ENCODE measurements at regions not wholly inside any gene's neighbourhood (a gene's known extent, or its start where the extent isn't known, plus 50 kb on each side); places are given as distances from the start of the nearest gene placed in this dataset.

DNA sequence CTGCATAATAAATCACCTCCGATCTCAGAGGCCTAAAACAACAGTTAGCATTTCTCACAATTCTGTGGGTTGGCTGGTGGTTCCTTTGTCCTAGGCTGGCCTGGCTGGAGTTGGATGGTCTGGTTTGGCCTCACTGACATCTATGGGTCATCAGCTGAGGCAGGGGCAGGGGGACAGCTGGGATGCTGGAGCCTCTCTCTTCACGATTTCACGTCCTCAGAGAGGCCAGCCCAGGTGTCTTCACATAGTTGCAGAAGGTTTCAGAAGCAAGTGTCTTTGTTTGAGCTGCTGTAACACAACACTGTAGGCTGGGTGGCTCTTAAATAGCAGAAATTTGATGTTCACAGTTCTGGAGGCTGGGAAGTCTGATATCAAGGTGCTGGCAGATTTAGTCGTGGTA is 155.5 kb upstream of the CACNA1E start:
- Histone ChIP-seq H3K9me3 (ENCODE audit: control insufficient read depth, insufficient read depth, low read length) (no peaks in the 10 kb centered on the region), H3K36me3 (ENCODE audit: insufficient read depth, low read length) (no peaks in the 10 kb centered on the region), H3K4me1 (ENCODE audit: insufficient read depth, low read length) (no peaks in the 10 kb centered on the region), H3K9ac (ENCODE audit: low read depth, low read length) (no peak overlapping the region)

DNA sequence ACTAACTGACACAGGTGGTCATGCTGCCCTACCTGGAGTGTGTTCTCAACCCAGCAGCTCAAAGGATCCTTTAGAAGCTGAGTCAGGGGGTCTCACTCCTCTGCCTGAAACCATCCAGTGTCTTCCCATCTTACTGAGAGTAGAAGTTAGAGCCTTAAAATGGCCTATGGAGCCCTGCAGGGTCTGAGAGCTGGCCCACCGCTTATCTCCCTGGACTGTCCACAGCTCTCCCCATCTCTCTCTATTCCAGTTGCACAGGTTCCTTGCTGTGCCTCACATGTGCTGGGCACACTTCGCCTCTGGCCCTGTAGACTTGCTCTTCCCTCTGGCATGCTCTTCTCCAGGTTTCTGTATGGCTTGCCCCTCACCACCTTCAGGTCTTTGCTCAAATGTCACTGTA is 148.6 kb upstream of the CACNA1E start:
- Histone ChIP-seq H3K4me1 (ENCODE audit: insufficient read depth, low read length) (no peaks in the 10 kb centered on the region), H3K36me3 (ENCODE audit: insufficient read depth, low read length) (no peaks in the 10 kb centered on the region), H3K9ac (ENCODE audit: low read depth, low read length) (no peak overlapping the region), H3K9me3 (ENCODE audit: control insufficient read depth, insufficient read depth, low read length) (no peaks in the 10 kb centered on the region)

GRCh38 chr1:181335631-181336030 is 147.7 kb upstream of the CACNA1E start:
- Histone ChIP-seq H3K9ac (ENCODE audit: low read depth, low read length) (no peak overlapping the region), H3K4me1 (ENCODE audit: insufficient read depth, low read length) (no peaks in the 10 kb centered on the region), H3K36me3 (ENCODE audit: insufficient read depth, low read length) (no peaks in the 10 kb centered on the region), H3K9me3 (ENCODE audit: control insufficient read depth, insufficient read depth, low read length) (no peaks in the 10 kb centered on the region)

- no peaks in the 10 kb centered on the region for H3K9me3 ChIP-seq (ENCODE audit: control insufficient read depth, insufficient read depth, low read length)
- no peaks in the 10 kb centered on the region for H3K36me3 ChIP-seq (ENCODE audit: insufficient read depth, low read length)
- no peaks in the 10 kb centered on the region for H3K4me1 ChIP-seq (ENCODE audit: insufficient read depth, low read length)
- no peak overlapping the region for H3K9ac ChIP-seq (ENCODE audit: low read depth, low read length)
Measured at GRCh38 chr1:181341026-181341632, 142.2 kb upstream of the CACNA1E start.

DNA sequence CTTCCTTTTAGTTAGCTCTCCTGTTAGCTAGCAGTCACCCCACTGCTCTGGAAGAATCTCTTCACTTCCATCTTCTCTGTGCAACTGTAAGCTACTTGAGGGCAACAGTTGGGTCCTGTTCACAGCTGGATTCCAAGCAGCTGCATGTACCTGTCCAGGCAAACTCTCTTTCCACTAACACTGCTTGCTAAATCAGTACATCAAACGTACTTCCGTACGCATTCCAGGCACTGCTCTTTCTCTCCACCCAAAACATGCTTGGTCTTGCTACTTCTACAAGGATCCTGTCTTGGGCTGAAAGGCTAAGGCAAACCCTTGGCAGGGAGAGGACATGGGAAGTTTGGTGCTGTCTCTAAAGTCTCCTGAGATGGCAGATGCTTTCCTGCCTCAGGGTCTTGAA is 139.2 kb upstream of the CACNA1E start:
- H3K36me3 ChIP-seq (ENCODE audit: insufficient read depth, low read length), result no peaks in the 10 kb centered on the region
- H3K9me3 ChIP-seq (ENCODE audit: control insufficient read depth, insufficient read depth, low read length), result no peaks in the 10 kb centered on the region
- H3K4me1 ChIP-seq (ENCODE audit: insufficient read depth, low read length), result no peaks in the 10 kb centered on the region
- H3K9ac ChIP-seq (ENCODE audit: low read depth, low read length), result no peak overlapping the region

DNA sequence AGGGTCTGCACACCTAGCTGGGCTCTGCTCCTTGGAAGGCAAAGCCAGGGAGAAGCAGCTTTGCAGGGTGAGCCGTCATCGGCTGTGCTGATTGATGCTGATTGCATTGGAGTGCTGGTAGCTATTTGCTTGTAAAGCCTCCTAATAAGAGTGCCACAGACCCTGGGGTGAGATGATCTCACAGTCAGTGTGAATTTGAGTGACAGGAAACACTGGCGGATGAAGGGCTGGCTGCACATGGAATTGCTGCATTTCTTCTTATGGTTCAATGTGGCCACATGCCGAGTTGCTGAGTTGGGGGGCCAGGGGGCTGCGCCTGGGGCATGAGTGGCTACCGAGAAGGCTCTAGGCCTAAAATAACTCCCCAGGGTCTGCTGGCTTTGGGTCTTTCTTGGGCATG is 138.2 kb upstream of the CACNA1E start:
- no peaks in the 10 kb centered on the region for H3K4me1 ChIP-seq (ENCODE audit: insufficient read depth, low read length)
- no peaks in the 10 kb centered on the region for H3K36me3 ChIP-seq (ENCODE audit: insufficient read depth, low read length)
- no peak overlapping the region for H3K9ac ChIP-seq (ENCODE audit: low read depth, low read length)
- H3K9me3 ChIP-seq (ENCODE audit: control insufficient read depth, insufficient read depth, low read length), result no peaks in the 10 kb centered on the region

- H3K9me3 ChIP-seq (ENCODE audit: control insufficient read depth, insufficient read depth, low read length), result no peaks in the 10 kb centered on the region
- H3K36me3 ChIP-seq (ENCODE audit: insufficient read depth, low read length), result no peaks in the 10 kb centered on the region
- no peaks in the 10 kb centered on the region for H3K4me1 ChIP-seq (ENCODE audit: insufficient read depth, low read length)
Measured at GRCh38 chr1:181347495-181348390, 135.6 kb upstream of the CACNA1E start.

GRCh38 chr1:181349512-181349911 is 133.8 kb upstream of the CACNA1E start:
- no peaks in the 10 kb centered on the region for H3K36me3 ChIP-seq (ENCODE audit: insufficient read depth, low read length)
- H3K9me3 ChIP-seq (ENCODE audit: control insufficient read depth, insufficient read depth, low read length), result no peaks in the 10 kb centered on the region
- no peak overlapping the region for H3K9ac ChIP-seq (ENCODE audit: low read depth, low read length)
- no peaks in the 10 kb centered on the region for H3K4me1 ChIP-seq (ENCODE audit: insufficient read depth, low read length)

More at GRCh38 chr1:181347495-181348390, 135.6 kb upstream of the CACNA1E start:
- no peak overlapping the region for H3K9ac ChIP-seq (ENCODE audit: low read depth, low read length)

DNA sequence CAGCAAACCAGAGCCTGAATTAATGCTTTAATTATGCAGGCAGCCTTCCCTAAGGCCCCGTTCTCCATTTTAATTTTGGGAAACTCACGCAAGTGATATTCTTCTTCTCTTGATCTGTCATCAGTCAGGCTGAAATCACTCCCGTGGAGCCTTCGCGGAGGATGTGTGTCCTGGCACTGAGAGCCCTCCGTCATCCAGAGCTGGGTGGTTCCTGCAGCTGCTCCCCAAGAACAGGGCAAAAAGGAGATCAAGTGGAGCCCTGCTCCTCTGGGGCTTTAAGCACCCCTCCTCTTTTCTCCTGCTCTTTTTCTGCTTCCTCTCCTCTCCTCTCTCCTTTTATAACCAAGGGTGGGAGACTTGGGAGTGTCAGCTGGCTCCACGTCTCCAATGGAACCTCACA is 133.2 kb upstream of the CACNA1E start:
- H3K36me3 ChIP-seq (ENCODE audit: insufficient read depth, low read length), result no peaks in the 10 kb centered on the region
- H3K9ac ChIP-seq (ENCODE audit: low read depth, low read length), result no peak overlapping the region
- no peaks in the 10 kb centered on the region for H3K9me3 ChIP-seq (ENCODE audit: control insufficient read depth, insufficient read depth, low read length)
- H3K4me1 ChIP-seq (ENCODE audit: insufficient read depth, low read length), result no peaks in the 10 kb centered on the region

DNA sequence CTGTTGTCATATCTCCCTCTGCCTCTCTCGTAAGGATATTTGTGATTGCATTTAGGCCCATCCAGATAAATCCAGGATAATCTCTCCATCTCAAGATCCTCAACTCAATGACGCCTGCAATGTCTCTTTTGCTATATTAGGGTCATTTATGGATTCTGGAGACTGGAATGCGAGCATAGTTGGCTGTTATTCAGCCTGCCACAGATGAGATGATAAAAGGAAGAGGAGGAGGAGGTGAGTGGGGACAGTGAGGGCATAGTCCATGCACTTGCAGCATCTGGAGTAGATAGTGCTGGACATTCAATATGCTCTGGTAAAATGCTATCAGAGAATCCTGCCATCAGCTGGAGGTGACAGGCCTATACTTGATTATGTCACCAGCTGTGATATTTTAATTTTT is 131.6 kb upstream of the CACNA1E start:
- H3K4me1 ChIP-seq (ENCODE audit: insufficient read depth, low read length), result no peaks in the 10 kb centered on the region
- no peaks in the 10 kb centered on the region for H3K9me3 ChIP-seq (ENCODE audit: control insufficient read depth, insufficient read depth, low read length)
- H3K36me3 ChIP-seq (ENCODE audit: insufficient read depth, low read length), result no peaks in the 10 kb centered on the region
- no peak overlapping the region for H3K9ac ChIP-seq (ENCODE audit: low read depth, low read length)

- H3K36me3 ChIP-seq (ENCODE audit: insufficient read depth, low read length), result no peaks in the 10 kb centered on the region
- no peaks in the 10 kb centered on the region for H3K4me1 ChIP-seq (ENCODE audit: insufficient read depth, low read length)
Measured at GRCh38 chr1:181352695-181353094, 130.6 kb upstream of the CACNA1E start.

GRCh38 chr1:181353526-181353925 is 129.8 kb upstream of the CACNA1E start:
- no peaks in the 10 kb centered on the region for H3K4me1 ChIP-seq (ENCODE audit: insufficient read depth, low read length)
- no peak overlapping the region for H3K9ac ChIP-seq (ENCODE audit: low read depth, low read length)
- no peaks in the 10 kb centered on the region for H3K36me3 ChIP-seq (ENCODE audit: insufficient read depth, low read length)
- H3K9me3 ChIP-seq (ENCODE audit: control insufficient read depth, insufficient read depth, low read length), result no peaks in the 10 kb centered on the region

More at GRCh38 chr1:181352695-181353094, 130.6 kb upstream of the CACNA1E start:
- H3K9me3 ChIP-seq (ENCODE audit: control insufficient read depth, insufficient read depth, low read length), result no peaks in the 10 kb centered on the region
- no peak overlapping the region for H3K9ac ChIP-seq (ENCODE audit: low read depth, low read length)

- Histone ChIP-seq H3K9ac (ENCODE audit: low read depth, low read length) (no peak overlapping the region), H3K9me3 (ENCODE audit: control insufficient read depth, insufficient read depth, low read length) (no peaks in the 10 kb centered on the region), H3K4me1 (ENCODE audit: insufficient read depth, low read length) (no peaks in the 10 kb centered on the region), H3K36me3 (ENCODE audit: insufficient read depth, low read length) (no peaks in the 10 kb centered on the region)
Measured at GRCh38 chr1:181354865-181355264, 128.5 kb upstream of the CACNA1E start.

- no peaks in the 10 kb centered on the region for H3K4me1 ChIP-seq (ENCODE audit: insufficient read depth, low read length)
- no peaks in the 10 kb centered on the region for H3K9me3 ChIP-seq (ENCODE audit: control insufficient read depth, insufficient read depth, low read length)
- H3K36me3 ChIP-seq (ENCODE audit: insufficient read depth, low read length), result no peaks in the 10 kb centered on the region
- no peak overlapping the region for H3K9ac ChIP-seq (ENCODE audit: low read depth, low read length)
Measured at GRCh38 chr1:181356505-181357340, 126.6 kb upstream of the CACNA1E start.

Measured in ES-I3 (cell line).